DMS153 (cell line): ENCODE measurements at regions not wholly inside any gene's neighbourhood (a gene's known extent, or its start where the extent isn't known, plus 50 kb on each side); places are given as distances from the start of the nearest gene placed in this dataset.

ENCODE experiments used
- DNase-seq: peaks from one replicate; lab custom pipeline; 2025; lab: John Stamatoyannopoulos, UW

- no peak for DNase-seq
Observed at GRCh38 chr5:89129941-89130340, 247.0 kb upstream of the MEF2C start.

- DNase-seq = no peak
Observed at GRCh38 chr5:89128906-89129625, 246.1 kb upstream of the MEF2C start.

DNA sequence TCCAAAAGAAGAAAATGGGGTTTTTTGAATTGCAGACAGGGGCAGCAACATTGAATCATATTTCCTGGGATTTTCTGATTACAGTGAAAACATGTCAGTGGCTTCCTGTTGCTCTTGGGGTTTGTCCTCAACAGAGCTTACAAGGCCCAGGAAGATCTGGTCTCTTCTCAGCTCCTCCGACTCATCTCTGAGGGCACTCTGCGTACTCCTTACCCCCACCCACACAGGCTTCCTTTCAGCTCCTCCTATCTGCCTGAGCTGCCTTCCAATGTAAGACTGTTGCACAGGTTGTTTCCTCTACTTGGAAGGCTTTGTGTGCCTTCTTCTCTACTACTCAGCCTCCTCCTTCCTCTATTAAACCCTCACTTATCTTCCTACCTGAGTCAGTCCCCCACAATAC is 245.1 kb upstream of the MEF2C start:
- no peak for DNase-seq

DNA sequence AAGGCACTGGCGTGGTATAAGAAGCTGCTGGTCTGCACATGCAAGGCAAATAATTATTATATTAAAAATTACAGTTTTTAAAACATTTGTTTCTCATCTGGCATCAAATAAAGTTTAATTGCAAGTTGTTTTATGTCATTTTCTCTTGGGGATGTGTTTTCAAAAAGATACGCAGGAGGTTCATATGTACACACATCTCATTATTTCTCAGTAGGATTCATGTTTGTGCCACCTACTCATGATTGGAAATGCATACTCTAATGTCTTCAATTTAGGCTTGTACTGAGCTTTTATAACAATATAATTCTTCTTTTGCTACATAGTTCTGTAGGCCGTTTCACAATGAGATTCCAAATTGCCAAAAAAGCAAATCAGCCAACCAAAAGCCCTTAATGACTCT is 244.2 kb upstream of the MEF2C start:
- DNase-seq = no peak

GRCh38 chr5:89125372-89125771 is 242.4 kb upstream of the MEF2C start:
- DNase-seq = no peak

GRCh38 chr5:89123581-89123980 is 240.6 kb upstream of the MEF2C start:
- no peak for DNase-seq

GRCh38 chr5:89120719-89121118 is 237.7 kb upstream of the MEF2C start:
- DNase-seq = no peak

DNA sequence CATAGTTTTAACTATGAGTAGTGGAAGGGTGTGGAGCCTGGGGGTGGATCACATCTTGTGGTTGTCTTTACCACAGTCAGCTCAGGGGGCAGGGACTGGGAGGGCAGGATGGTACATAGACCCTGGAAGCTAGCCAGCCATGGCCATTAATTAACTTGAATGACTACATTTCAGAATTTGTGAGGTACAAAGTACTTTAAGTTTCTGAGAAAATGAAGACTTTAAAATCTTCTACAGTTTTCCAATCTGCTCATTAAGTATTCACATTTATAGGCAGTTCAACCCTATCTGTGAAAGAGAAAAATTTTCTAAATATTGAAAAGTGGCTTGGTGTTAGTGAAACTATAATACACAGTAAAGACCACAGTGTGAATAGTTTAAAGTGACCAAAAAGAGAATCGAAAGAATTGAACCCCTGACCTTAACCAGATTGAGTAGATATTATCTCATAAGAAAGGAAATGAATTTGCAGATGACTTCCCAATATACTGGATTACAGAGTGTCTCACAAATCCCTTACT is 234.2 kb upstream of the MEF2C start:
- DNase-seq = no peak

- DNase-seq = no peak
Observed at GRCh38 chr5:89110916-89111646, 228.1 kb upstream of the MEF2C start.

DNA sequence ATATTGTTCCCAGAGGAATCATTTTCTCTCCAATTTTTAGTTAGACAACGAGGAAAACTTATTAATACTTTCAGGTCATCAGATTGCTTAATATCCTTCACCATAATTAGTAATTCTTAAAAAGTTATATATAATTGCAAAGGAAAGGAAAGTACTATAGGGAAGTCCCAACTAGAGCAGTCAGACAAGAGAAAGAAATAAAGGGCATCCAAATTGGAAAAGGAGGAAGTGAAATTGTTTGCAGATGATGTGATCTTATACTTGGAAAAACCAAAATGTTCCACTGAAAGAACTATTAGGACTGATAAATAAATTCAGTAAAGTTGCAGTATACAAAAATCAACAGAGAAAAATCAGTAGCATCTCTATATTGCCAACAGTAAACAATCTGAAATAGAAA is 223.5 kb upstream of the MEF2C start:
- DNase-seq = no peak

- DNase-seq = no peak
Observed at GRCh38 chr5:89105836-89106235, 222.9 kb upstream of the MEF2C start.

- no peak for DNase-seq
Observed at GRCh38 chr5:89105171-89105695, 222.2 kb upstream of the MEF2C start.

GRCh38 chr5:89098199-89098756 is 215.3 kb upstream of the MEF2C start:
- DNase-seq = no peak

DNA sequence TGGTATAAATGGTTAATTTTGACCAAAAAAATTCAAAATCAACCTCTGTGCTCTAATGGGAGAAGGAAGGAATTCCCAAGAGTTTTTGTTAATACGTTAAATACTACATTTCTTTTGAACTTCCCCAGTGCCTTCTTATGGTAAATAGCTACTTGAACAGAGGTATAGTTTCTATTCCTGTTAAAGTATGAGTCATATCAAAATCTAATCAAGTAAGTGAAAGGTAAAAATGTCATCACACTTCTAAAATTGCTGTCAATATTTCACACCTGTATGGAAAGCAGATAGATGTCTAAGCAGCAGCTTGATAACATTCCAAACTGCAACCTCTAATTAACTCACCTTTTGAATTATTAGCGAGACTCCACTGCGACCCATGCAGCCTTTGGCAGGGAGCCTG is 214.1 kb upstream of the MEF2C start:
- no peak for DNase-seq

DNA sequence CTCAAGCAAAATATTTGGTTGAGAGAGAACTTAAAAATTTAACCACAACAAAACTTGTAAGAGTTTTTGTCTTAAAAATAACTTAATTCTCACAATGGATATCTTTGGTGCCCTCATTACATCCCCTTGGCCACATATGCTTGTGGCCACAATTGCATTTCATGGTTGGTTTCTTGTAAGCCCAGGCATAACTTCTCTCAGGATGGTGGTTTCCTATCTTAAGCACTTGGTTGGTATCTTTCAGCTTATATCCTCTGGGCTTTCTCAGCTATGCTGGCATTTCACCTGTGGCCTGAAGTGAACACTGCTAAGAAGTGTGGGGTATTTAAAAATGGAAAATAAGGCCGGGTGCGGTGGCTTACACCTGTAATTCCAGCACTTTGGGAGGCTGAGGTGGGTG is 212.4 kb upstream of the MEF2C start:
- DNase-seq = no peak

DNA sequence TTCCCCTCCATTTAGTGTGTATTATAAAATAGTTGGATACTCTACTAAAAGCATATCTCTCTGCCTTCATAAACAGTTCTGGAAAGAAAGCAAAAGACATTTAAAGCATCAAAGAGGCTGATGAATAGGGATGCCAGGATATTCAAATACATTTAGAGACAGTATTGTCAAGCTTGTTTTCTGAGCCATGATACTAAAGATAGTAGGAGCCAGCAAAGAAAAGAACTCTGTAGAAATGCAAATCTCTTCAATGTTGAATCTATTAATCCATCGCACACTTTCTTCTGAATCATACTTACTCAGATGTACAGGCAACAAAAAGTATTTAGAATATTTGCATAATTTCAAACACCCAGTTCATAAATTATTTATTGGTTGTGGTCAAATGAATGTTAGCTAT is 207.1 kb upstream of the MEF2C start:
- no peak for DNase-seq

DNA sequence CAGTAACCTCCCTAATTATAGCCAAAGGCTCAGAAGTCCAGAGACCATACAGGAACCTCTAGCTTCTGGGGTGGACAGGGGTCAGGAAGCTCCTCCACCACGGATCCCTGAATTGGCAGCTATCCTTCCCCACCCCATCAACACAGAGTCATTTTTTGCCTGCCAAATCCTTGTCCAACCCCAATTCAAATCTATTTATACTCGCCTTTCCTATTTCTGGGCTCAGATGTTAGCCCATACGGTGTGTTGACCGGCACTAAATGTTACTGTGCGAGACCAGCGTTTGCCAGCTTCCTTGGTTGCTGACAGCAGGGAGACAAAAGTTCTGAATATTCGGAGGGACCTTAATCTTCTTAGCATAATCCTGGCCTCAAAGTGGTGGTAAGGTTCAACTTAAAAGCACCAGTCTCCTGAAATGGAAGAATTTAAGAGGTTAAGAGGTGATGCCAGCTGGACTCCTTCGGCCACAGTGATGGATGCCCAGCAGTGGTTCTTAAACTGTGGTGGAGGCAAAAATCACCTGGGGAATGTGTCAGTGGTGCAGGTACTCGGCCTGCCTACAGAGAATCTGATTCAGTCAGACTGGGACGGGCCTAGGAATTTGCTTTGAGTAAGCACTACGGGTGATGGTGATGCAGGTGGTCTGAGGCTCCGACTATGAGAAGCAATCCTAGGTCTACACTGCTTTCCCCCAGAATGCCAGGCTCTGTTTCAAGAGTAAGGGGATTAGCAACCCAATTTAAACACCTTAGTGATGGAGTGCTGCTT is 204.8 kb upstream of the MEF2C start:
- DNase-seq = no peak

DNA sequence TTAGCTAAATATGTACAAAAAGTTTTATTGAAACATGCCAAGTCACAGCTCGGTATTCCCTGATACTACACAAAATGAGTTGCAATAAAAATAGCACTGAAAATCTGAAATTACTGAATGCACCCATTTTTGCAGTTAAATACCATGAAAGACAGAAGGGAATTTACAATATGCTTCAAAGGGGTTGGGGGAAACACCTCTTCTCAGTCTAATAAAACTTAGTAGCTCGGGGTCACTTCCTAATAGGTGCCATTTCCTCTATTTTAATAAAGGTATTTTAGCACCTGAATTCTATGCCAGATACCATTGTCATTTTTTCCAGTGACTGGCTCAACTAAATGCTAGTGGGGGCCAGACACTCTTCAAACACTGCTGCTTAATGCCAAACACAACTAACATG is 204.1 kb upstream of the MEF2C start:
- no peak for DNase-seq

DNA sequence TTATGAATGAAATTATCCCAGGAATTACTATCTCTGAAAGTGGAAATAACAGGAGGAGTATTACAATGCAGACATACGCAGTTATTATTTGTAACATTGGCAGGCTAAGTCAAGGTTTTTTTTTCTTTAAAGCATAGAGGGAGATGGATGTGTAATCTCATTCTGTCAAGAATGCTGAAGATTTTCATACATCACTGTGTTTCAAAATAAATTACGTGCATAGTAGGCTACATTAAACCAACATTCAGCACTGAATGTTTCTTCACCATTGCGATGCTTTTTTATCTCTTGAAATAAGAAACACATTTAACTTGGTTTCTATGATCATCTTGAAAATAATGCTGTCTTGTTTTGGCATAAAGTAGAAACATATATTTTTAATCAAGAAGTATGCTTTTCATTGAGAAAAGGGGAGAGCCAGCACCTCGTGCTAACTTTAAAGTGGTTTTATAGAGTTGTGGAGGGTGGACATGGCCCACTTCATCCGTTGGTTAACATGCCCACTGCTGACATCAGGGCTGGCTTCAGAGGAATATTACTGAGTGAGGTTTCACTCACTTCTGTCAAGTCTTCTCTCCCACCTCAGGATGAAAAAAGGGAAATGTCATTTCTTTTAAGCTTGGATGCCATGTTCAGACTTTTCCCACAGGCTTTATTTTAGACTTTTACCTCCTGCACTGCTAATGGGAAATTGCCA is 203.6 kb upstream of the MEF2C start:
- DNase-seq = no peak

GRCh38 chr5:89083791-89084190 is 200.8 kb upstream of the MEF2C start:
- no peak for DNase-seq

- DNase-seq = no peak
Observed at GRCh38 chr5:89081360-89081759, 198.4 kb upstream of the MEF2C start.
